SJCRH30 (cell line): ENCODE measurements at regions not wholly inside any gene's neighbourhood (a gene's known extent, or its start where the extent isn't known, plus 50 kb on each side); places are given as distances from the start of the nearest gene placed in this dataset.

Experiments used
- DNase-seq, 2 experiments: peaks; one replicate each; pipeline ENCODE4 v3.0.0-alpha.2; 2015 to 2020
- H3K27ac ChIP-seq: fragments of 250-450 bp; sonication (Bioruptor Pico); 2 replicates; pipeline ENCODE4 v1.5.1; 2020; ENCODE audit warnings: mild to moderate bottlenecking, moderate library complexity
- H3K27me3 ChIP-seq: fragments of 250-450 bp; sonication (Bioruptor Pico); 2 replicates; pipeline ENCODE4 v1.5.1; 2020; ENCODE audit warnings: mild to moderate bottlenecking, moderate library complexity
- H3K36me3 ChIP-seq: fragments of 250-450 bp; sonication (Bioruptor Pico); 2 replicates; pipeline ENCODE4 v1.5.1; 2020; ENCODE audit warnings: mild to moderate bottlenecking, moderate library complexity
- H3K4me1 ChIP-seq: fragments of 250-450 bp; sonication (Bioruptor Pico); 2 replicates; pipeline ENCODE4 v1.5.1; 2020; ENCODE audit warnings: mild to moderate bottlenecking, moderate library complexity
- H3K4me3 ChIP-seq: fragments of 250-450 bp; sonication (Bioruptor Pico); 2 replicates; pipeline ENCODE4 v1.5.1; 2020; ENCODE audit warnings: mild to moderate bottlenecking, moderate library complexity
- H3K9me3 ChIP-seq: fragments of 250-450 bp; sonication (Bioruptor Pico); replicated peaks from 2 replicates; pipeline ENCODE4 v1.5.1; 2020; ENCODE audit warnings: mild to moderate bottlenecking, moderate library complexity

- Histone ChIP-seq H3K27ac (no peak overlapping the region), H3K9me3 (no peaks in the 10 kb centered on the region), H3K4me1 (peaks cover 7% of the 10 kb centered on the region), H3K36me3 (no peaks in the 10 kb centered on the region), H3K4me3 (no peak overlapping the region), H3K27me3 (no peaks in the 10 kb centered on the region)
- DNase-seq = no peak
These were observed 371.0 kb upstream of the ATP2B1 start for GRCh38 chr12:90079529-90080210.

DNA sequence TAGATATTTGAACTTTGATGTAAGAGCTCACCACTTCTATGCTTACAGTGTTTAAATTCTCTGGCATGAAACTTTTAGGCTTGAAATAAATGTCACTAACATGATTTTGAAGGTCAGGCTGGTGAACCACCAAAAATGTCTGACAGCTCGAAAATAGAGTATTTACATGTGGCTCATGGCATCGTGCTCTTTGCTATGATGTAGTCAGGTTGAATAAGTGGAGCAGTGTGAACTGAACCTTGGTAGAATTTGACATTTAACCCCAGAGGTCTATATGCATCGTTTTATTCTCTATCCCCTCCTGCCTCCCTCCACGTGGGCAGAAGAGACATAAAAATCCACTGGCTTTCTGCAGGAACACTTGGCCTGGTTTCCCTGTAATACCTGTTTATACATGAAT is 369.7 kb upstream of the ATP2B1 start:
- Histone ChIP-seq H3K9me3 (no peaks in the 10 kb centered on the region; the same call in 1 of the 2 replicates), H3K4me1 (no peaks in the 10 kb centered on the region), H3K27ac (no peak overlapping the region), H3K4me3 (no peak overlapping the region), H3K36me3 (no peaks in the 10 kb centered on the region), H3K27me3 (no peaks in the 10 kb centered on the region)
- no peak for DNase-seq

- Histone ChIP-seq H3K9me3 (no peaks in the 10 kb centered on the region; the same call in 1 of the 2 replicates), H3K27me3 (no peaks in the 10 kb centered on the region), H3K36me3 (no peaks in the 10 kb centered on the region), H3K4me1 (no peaks in the 10 kb centered on the region), H3K4me3 (no peak overlapping the region), H3K27ac (no peak overlapping the region)
- no peak for DNase-seq
These were observed 369.1 kb upstream of the ATP2B1 start for GRCh38 chr12:90077756-90078155.

DNA sequence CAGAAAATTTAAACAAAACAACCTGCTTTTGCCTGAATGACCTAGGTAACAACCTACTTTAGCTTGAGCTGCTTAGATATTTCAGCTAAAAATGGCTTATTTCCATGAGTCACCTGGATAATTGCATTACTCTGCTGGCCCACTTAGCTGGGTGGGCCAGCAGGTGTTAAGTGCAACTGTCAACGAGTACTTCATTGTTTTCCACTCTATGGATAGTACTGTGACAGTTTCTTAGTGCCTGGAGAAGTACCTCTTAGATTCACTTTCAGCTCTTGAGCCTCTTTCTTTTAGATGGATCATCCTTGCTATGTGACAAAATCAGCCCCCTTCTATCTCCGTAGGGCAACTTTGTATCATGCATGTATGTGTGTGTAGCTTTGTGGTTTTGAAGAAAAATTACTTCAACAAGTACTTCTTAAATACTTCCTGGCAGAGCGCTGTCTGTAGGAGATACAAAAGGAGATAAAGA is 368.2 kb upstream of the ATP2B1 start:
- H3K36me3 ChIP-seq = no peaks in the 10 kb centered on the region
- no peak overlapping the region for H3K27ac ChIP-seq
- no peaks in the 10 kb centered on the region for H3K27me3 ChIP-seq
- H3K9me3 ChIP-seq = no peaks in the 10 kb centered on the region; the same call in 1 of the 2 replicates
- no peaks in the 10 kb centered on the region for H3K4me1 ChIP-seq
- DNase-seq = no peak
- H3K4me3 ChIP-seq = no peak overlapping the region

DNA sequence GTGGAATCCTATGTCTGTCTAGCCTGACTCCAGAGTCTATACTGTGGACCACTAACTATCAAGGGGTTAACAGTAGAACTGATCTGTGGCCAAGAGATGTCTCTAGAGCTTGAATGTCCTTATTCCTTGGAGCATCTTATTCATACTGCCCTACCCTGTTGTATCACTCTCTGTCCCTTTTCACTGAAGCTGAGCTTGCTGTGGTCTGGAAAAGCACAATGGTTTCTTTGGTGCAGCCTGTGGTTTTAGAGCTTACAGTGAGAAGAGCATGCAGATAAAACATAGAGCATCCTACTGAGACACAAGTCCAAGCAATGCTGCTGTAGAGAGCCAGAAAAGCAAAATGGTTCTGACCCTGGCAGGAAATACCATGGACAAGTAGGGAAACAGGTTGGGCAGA is 367.0 kb upstream of the ATP2B1 start:
- Histone ChIP-seq H3K36me3 (no peaks in the 10 kb centered on the region), H3K9me3 (peaks cover under 1% of the 10 kb centered on the region; the same call in 1 of the 2 replicates), H3K27ac (no peak overlapping the region), H3K4me3 (no peak overlapping the region), H3K27me3 (no peaks in the 10 kb centered on the region), H3K4me1 (no peaks in the 10 kb centered on the region)
- no peak for DNase-seq

GRCh38 chr12:90074086-90074485 is 365.4 kb upstream of the ATP2B1 start:
- DNase-seq = no peak
- Histone ChIP-seq H3K4me1 (0 out of 2 replicates have a peak, but pooled peaks cover under 1% of the 10 kb centered on the region), H3K4me3 (no peak overlapping the region), H3K9me3 (peaks cover 3% of the 10 kb centered on the region; the same call in 1 of the 2 replicates), H3K27ac (no peak overlapping the region), H3K36me3 (no peaks in the 10 kb centered on the region), H3K27me3 (no peaks in the 10 kb centered on the region)

GRCh38 chr12:90071996-90072395 is 363.4 kb upstream of the ATP2B1 start:
- no peak overlapping the region for H3K27ac ChIP-seq
- 0 out of 2 replicates have a peak, but pooled peaks cover 6% of the 10 kb centered on the region for H3K4me1 ChIP-seq
- H3K4me3 ChIP-seq = no peak overlapping the region
- H3K9me3 ChIP-seq = peaks cover 3% of the 10 kb centered on the region; the same call in 1 of the 2 replicates
- H3K36me3 ChIP-seq = no peaks in the 10 kb centered on the region
- H3K27me3 ChIP-seq = no peaks in the 10 kb centered on the region
- no peak for DNase-seq

DNA sequence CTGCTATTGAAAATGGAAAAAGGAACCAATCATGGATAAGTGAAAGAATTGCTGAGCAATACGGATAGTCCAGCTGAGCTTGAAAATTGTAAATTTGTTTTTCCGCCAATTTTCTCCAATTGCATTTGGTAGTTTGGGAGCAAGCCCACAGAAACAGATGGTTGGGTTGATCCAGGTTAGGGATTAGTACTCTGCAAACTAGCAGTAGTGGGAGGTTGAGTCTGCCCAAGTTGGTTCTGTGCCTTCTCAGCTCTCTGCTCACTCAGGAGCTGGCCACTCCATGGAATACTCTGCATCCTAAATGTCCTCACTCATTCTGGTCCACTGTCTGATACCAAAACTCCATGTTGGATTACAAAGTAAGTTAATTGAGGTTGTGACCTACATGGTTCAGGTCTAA is 361.1 kb upstream of the ATP2B1 start:
- Histone ChIP-seq H3K36me3 (no peaks in the 10 kb centered on the region), H3K27ac (no peak overlapping the region), H3K4me3 (no peak overlapping the region), H3K9me3 (peaks cover 3% of the 10 kb centered on the region; the same call in 1 of the 2 replicates), H3K4me1 (peaks cover 24% of the 10 kb centered on the region), H3K27me3 (no peaks in the 10 kb centered on the region)
- DNase-seq = no peak

GRCh38 chr12:90067791-90068190 is 359.2 kb upstream of the ATP2B1 start:
- Histone ChIP-seq H3K4me1 (peaks cover 34% of the 10 kb centered on the region), H3K27ac (no peak overlapping the region), H3K4me3 (no peak overlapping the region), H3K9me3 (0 out of 2 replicates have a peak, but pooled peaks cover 3% of the 10 kb centered on the region), H3K36me3 (no peaks in the 10 kb centered on the region), H3K27me3 (no peaks in the 10 kb centered on the region)
- DNase-seq = no peak

GRCh38 chr12:90064852-90065801 is 356.5 kb upstream of the ATP2B1 start:
- Histone ChIP-seq H3K4me1 (peaks cover 38% of the 10 kb centered on the region), H3K9me3 (no peaks in the 10 kb centered on the region), H3K27ac (peak overlapping the region; percentile 27), H3K4me3 (no peak overlapping the region), H3K36me3 (no peaks in the 10 kb centered on the region), H3K27me3 (no peaks in the 10 kb centered on the region)
- peak; percentile 26 to 87 for DNase-seq

- H3K27ac ChIP-seq = no peak overlapping the region
- H3K36me3 ChIP-seq = no peaks in the 10 kb centered on the region
- H3K4me1 ChIP-seq = peaks cover 46% of the 10 kb centered on the region
- no peaks in the 10 kb centered on the region for H3K27me3 ChIP-seq
- no peak for DNase-seq
- H3K9me3 ChIP-seq = no peaks in the 10 kb centered on the region
- no peak overlapping the region for H3K4me3 ChIP-seq
These were observed 354.2 kb upstream of the ATP2B1 start for GRCh38 chr12:90062799-90063198.

DNA sequence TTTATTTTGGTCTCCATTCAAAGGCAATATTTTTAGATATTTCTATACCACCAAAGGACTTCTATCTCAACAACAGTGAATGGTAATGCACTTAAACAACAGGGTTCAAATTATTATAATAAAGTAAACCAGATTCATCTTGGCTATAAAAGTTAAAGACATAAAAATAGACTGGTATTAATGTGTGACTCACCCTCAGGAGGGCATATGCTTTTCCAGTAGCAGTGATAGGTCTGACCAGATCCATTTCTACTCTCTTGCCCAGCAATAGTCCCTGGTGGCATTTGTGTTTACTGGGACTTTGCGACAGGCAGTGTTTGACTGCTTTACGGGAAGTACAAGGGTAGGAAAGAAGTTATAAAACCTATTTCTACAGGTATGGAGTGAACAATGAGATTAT is 353.2 kb upstream of the ATP2B1 start:
- Histone ChIP-seq H3K27ac (no peak overlapping the region), H3K36me3 (no peaks in the 10 kb centered on the region), H3K4me1 (peaks cover 46% of the 10 kb centered on the region), H3K9me3 (no peaks in the 10 kb centered on the region), H3K27me3 (no peaks in the 10 kb centered on the region), H3K4me3 (no peak overlapping the region)
- no peak for DNase-seq

DNA sequence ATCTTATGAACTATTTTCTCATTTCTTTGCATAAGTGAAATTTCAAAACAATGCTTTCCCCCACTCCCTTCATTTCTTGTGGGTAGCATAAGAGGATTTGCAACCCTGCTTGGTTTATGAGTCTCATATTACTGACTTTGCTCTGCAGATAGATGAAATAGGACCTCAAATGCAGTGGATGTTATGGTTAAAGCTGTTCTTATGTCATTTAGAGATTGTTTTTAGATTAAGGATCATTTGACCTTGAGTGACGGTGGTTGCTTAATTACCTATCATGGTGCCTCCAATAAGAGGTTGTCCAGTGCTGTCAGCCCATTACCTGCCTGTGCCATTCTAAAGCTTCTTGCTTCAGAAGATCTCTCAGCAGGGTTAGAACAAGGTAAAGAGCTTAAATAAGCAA is 351.4 kb upstream of the ATP2B1 start:
- no peaks in the 10 kb centered on the region for H3K9me3 ChIP-seq
- peaks cover 31% of the 10 kb centered on the region for H3K4me1 ChIP-seq
- H3K36me3 ChIP-seq = no peaks in the 10 kb centered on the region
- H3K27ac ChIP-seq = no peak overlapping the region
- peak in 1 of 2 experiments; percentile 47 for DNase-seq
- H3K4me3 ChIP-seq = no peak overlapping the region
- H3K27me3 ChIP-seq = no peaks in the 10 kb centered on the region

DNA sequence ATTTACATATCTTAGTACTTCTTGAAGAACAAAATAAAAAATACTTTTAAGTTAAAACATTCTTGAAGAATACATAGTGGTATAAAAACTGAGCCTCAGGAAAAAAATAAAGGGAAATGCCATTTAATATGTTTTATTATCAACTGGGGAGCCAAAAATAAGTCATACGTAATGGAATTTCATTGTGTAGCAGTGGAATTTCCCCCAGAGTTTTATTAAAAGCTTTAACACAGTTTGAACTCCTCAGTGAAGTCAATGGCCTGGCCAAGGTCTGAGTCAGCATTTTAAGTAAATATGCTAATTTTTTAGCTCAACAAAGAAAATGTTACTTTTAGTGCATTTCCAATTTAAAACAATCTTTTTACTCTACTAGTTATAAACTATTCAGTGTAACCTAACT is 350.1 kb upstream of the ATP2B1 start:
- DNase-seq = no peak
- no peak overlapping the region for H3K27ac ChIP-seq

DNA sequence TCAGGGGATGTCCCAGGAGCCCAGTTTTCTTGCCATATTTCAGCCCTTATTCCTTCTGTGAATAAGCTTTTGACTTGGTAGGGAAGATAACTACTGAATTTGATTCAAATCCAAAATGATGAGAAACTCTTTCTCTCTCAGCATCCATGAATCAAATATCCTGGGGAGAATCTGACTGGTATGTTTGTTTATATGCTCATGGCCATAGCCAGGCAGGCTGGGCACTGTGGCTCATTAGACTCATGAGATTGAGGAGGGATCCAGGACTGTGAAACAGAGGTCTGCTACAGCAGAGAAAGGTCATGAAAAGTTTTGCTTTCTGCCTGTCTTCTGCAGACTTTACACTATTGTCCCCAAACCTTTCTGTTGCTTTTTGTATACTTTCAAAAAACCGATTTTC is 346.4 kb upstream of the ATP2B1 start:
- no peaks in the 10 kb centered on the region for H3K36me3 ChIP-seq
- H3K27ac ChIP-seq = no peak overlapping the region
- H3K27me3 ChIP-seq = no peaks in the 10 kb centered on the region
- no peak overlapping the region for H3K4me3 ChIP-seq
- DNase-seq = no peak
- H3K4me1 ChIP-seq = peaks cover 13% of the 10 kb centered on the region
- H3K9me3 ChIP-seq = no peaks in the 10 kb centered on the region

More for the DNA sequence above, 350.1 kb upstream of the ATP2B1 start:
- Histone ChIP-seq H3K4me3 (no peak overlapping the region), H3K27me3 (no peaks in the 10 kb centered on the region), H3K9me3 (no peaks in the 10 kb centered on the region), H3K4me1 (peaks cover 20% of the 10 kb centered on the region), H3K36me3 (no peaks in the 10 kb centered on the region)
